Ecto neural progenitor cell (in vitro differentiated cells): ENCODE measurements at regions not wholly inside any gene's neighbourhood (a gene's known extent, or its start where the extent isn't known, plus 50 kb on each side); places are given as distances from the start of the nearest gene placed in this dataset.
"Not testable (repeated sequence)": the region's sequence is repeated elsewhere in the genome, so short reads cannot be mapped to it uniquely, and the experiment has no call there.

Experiments
- DNase-seq: peaks from one replicate; pipeline ENCODE4 v3.0.0-alpha.2; 2018; ENCODE audit warnings: low spot score

- no peak for DNase-seq
Measured at GRCh38 chr18:42474577-42474976, 519.5 kb downstream of the PIK3C3 start.

- DNase-seq, result no peak
Measured at GRCh38 chr18:42475157-42475556, 520.1 kb downstream of the PIK3C3 start.

GRCh38 chr18:42477267-42477666 is 522.2 kb downstream of the PIK3C3 start:
- no peak for DNase-seq

- no peak for DNase-seq
Measured at GRCh38 chr18:42480441-42480840, 525.4 kb downstream of the PIK3C3 start.

GRCh38 chr18:42484648-42485047 is 529.6 kb downstream of the PIK3C3 start:
- no peak for DNase-seq

- DNase-seq, result no peak
Measured at GRCh38 chr18:42486271-42486670, 531.2 kb downstream of the PIK3C3 start.

GRCh38 chr18:42508683-42509296 is 553.8 kb downstream of the PIK3C3 start:
- no peak for DNase-seq

- DNase-seq, result no peak
Measured at GRCh38 chr18:42509750-42510415, 554.8 kb downstream of the PIK3C3 start.

- no peak for DNase-seq
Measured at GRCh38 chr18:42510540-42510939, 555.5 kb downstream of the PIK3C3 start.

GRCh38 chr18:42513441-42513840 is 558.4 kb downstream of the PIK3C3 start:
- no peak for DNase-seq

- DNase-seq, result no peak
Measured at GRCh38 chr18:42514512-42514911, 559.5 kb downstream of the PIK3C3 start.

- no peak for DNase-seq
Measured at GRCh38 chr18:42517896-42518295, 562.9 kb downstream of the PIK3C3 start.

GRCh38 chr18:42518331-42518730 is 563.3 kb downstream of the PIK3C3 start:
- not testable (repeated sequence) for DNase-seq

GRCh38 chr18:42520138-42520537 is 565.1 kb downstream of the PIK3C3 start:
- no peak for DNase-seq

- DNase-seq, result no peak
Measured at GRCh38 chr18:42525905-42526304, 570.9 kb downstream of the PIK3C3 start.

- no peak for DNase-seq
Measured at GRCh38 chr18:42527766-42528165, 572.7 kb downstream of the PIK3C3 start.

GRCh38 chr18:42530276-42530675 is 575.2 kb downstream of the PIK3C3 start:
- DNase-seq, result no peak

- no peak for DNase-seq
Measured at GRCh38 chr18:42532119-42532518, 577.1 kb downstream of the PIK3C3 start.

GRCh38 chr18:42533009-42533575 is 578.1 kb downstream of the PIK3C3 start:
- no peak for DNase-seq

GRCh38 chr18:42533616-42534015 is 578.6 kb downstream of the PIK3C3 start:
- no peak for DNase-seq

GRCh38 chr18:42534313-42534712 is 579.3 kb downstream of the PIK3C3 start:
- DNase-seq, result no peak

- no peak for DNase-seq
Measured at GRCh38 chr18:42536442-42536841, 579.0 kb downstream of the RIT2 start.

- no peak for DNase-seq
Measured at GRCh38 chr18:42537291-42537690, 578.2 kb downstream of the RIT2 start.

GRCh38 chr18:42544901-42545300 is 570.6 kb downstream of the RIT2 start:
- DNase-seq, result no peak
